T-helper 2 cell treated with Interferon-gamma antibody and Interleukin-4, amounts not matched to agents 5 μg/mL and 100 μg/mL, for 36 hours (primary cell): ENCODE measurements at regions not wholly inside any gene's neighbourhood (a gene's known extent, or its start where the extent isn't known, plus 50 kb on each side); places are given as distances from the start of the nearest gene placed in this dataset.

Experiments
- DNase-seq: peaks from one replicate; pipeline ENCODE4 v3.0.0; 2021; ENCODE audit warnings: low spot score
- H3K27ac Mint-ChIP-seq: one replicate; pipeline ENCODE4 v1.8.0; 2021; ENCODE audit warnings: mild to moderate bottlenecking, mixed read lengths
- H3K27me3 Mint-ChIP-seq: one replicate; pipeline ENCODE4 v1.8.0; 2021; ENCODE audit warnings: low read depth, mixed read lengths
- H3K36me3 Mint-ChIP-seq: one replicate; pipeline ENCODE4 v1.8.0; 2021; ENCODE audit warnings: low read depth, mixed read lengths
- H3K4me1 Mint-ChIP-seq: one replicate; pipeline ENCODE4 v1.8.0; 2021; ENCODE audit warnings: low read depth, mixed read lengths
- H3K4me3 Mint-ChIP-seq: one replicate; pipeline ENCODE4 v1.8.0; 2022; ENCODE audit warnings: mild to moderate bottlenecking, moderate library complexity, mixed read lengths
- H3K9me3 Mint-ChIP-seq: one replicate; pipeline ENCODE4 v1.8.0; 2021; ENCODE audit warnings: mixed read lengths

- H3K4me1 Mint-ChIP-seq = no peaks in the 10 kb centered on the region
- DNase-seq = no peak
- H3K27me3 Mint-ChIP-seq = peaks cover 9% of the 10 kb centered on the region
- H3K27ac Mint-ChIP-seq = no peak overlapping the region
- no peak overlapping the region for H3K4me3 Mint-ChIP-seq
- no peaks in the 10 kb centered on the region for H3K36me3 Mint-ChIP-seq
- H3K9me3 Mint-ChIP-seq = no peaks in the 10 kb centered on the region
Observed at GRCh38 chr12:105729181-105729771, 398.8 kb downstream of the C12orf75 start.

GRCh38 chr12:105729926-105730325, 399.4 kb downstream of the C12orf75 start:
- H3K4me3 Mint-ChIP-seq = no peak overlapping the region
- no peaks in the 10 kb centered on the region for H3K9me3 Mint-ChIP-seq
- DNase-seq = no peak
- peaks cover 9% of the 10 kb centered on the region for H3K27me3 Mint-ChIP-seq
- no peaks in the 10 kb centered on the region for H3K36me3 Mint-ChIP-seq
- H3K27ac Mint-ChIP-seq = no peak overlapping the region
- no peaks in the 10 kb centered on the region for H3K4me1 Mint-ChIP-seq

GRCh38 chr12:105733579-105733978, 403.1 kb downstream of the C12orf75 start:
- Mint-ChIP-seq H3K27me3 (peaks cover 9% of the 10 kb centered on the region), H3K27ac (no peak overlapping the region), H3K4me3 (no peak overlapping the region), H3K36me3 (no peaks in the 10 kb centered on the region), H3K4me1 (no peaks in the 10 kb centered on the region), H3K9me3 (no peaks in the 10 kb centered on the region)
- DNase-seq = no peak

- H3K27ac Mint-ChIP-seq = no peak overlapping the region
- H3K36me3 Mint-ChIP-seq = no peaks in the 10 kb centered on the region
- no peak for DNase-seq
- H3K4me1 Mint-ChIP-seq = no peaks in the 10 kb centered on the region
- H3K4me3 Mint-ChIP-seq = no peak overlapping the region
- H3K27me3 Mint-ChIP-seq = peaks cover 2% of the 10 kb centered on the region
- no peaks in the 10 kb centered on the region for H3K9me3 Mint-ChIP-seq
Observed at GRCh38 chr12:105736498-105736897, 402.3 kb downstream of the NUAK1 start.

GRCh38 chr12:105738051-105738450, 400.7 kb downstream of the NUAK1 start:
- Mint-ChIP-seq H3K27me3 (no peaks in the 10 kb centered on the region), H3K4me3 (no peak overlapping the region), H3K27ac (no peak overlapping the region), H3K36me3 (no peaks in the 10 kb centered on the region), H3K4me1 (no peaks in the 10 kb centered on the region), H3K9me3 (no peaks in the 10 kb centered on the region)
- DNase-seq = no peak

GRCh38 chr12:105740369-105740768, 398.4 kb downstream of the NUAK1 start:
- H3K36me3 Mint-ChIP-seq = no peaks in the 10 kb centered on the region
- no peaks in the 10 kb centered on the region for H3K4me1 Mint-ChIP-seq
- H3K27me3 Mint-ChIP-seq = no peaks in the 10 kb centered on the region
- no peak overlapping the region for H3K27ac Mint-ChIP-seq
- no peak for DNase-seq
- H3K9me3 Mint-ChIP-seq = no peaks in the 10 kb centered on the region
- H3K4me3 Mint-ChIP-seq = no peak overlapping the region

- Mint-ChIP-seq H3K27ac (no peak overlapping the region), H3K9me3 (no peaks in the 10 kb centered on the region), H3K36me3 (no peaks in the 10 kb centered on the region), H3K4me3 (no peak overlapping the region), H3K27me3 (no peaks in the 10 kb centered on the region), H3K4me1 (no peaks in the 10 kb centered on the region)
- DNase-seq = no peak
Observed at GRCh38 chr12:105740970-105741725, 397.6 kb downstream of the NUAK1 start.

GRCh38 chr12:105741786-105742566, 396.8 kb downstream of the NUAK1 start:
- no peaks in the 10 kb centered on the region for H3K27me3 Mint-ChIP-seq
- no peaks in the 10 kb centered on the region for H3K36me3 Mint-ChIP-seq
- H3K9me3 Mint-ChIP-seq = no peaks in the 10 kb centered on the region
- no peak for DNase-seq
- no peak overlapping the region for H3K27ac Mint-ChIP-seq
- no peaks in the 10 kb centered on the region for H3K4me1 Mint-ChIP-seq
- no peak overlapping the region for H3K4me3 Mint-ChIP-seq

GRCh38 chr12:105742567-105742874, 396.2 kb downstream of the NUAK1 start:
- Mint-ChIP-seq H3K27ac (no peak overlapping the region), H3K36me3 (no peaks in the 10 kb centered on the region), H3K4me3 (no peak overlapping the region), H3K27me3 (no peaks in the 10 kb centered on the region), H3K9me3 (no peaks in the 10 kb centered on the region), H3K4me1 (no peaks in the 10 kb centered on the region)
- no peak for DNase-seq

GRCh38 chr12:105744371-105745058, 394.2 kb downstream of the NUAK1 start:
- Mint-ChIP-seq H3K27me3 (no peaks in the 10 kb centered on the region), H3K4me3 (no peak overlapping the region), H3K36me3 (no peaks in the 10 kb centered on the region), H3K27ac (no peak overlapping the region), H3K4me1 (no peaks in the 10 kb centered on the region), H3K9me3 (no peaks in the 10 kb centered on the region)
- DNase-seq = no peak

- no peak for DNase-seq
- Mint-ChIP-seq H3K4me3 (no peak overlapping the region), H3K4me1 (no peaks in the 10 kb centered on the region), H3K9me3 (no peaks in the 10 kb centered on the region), H3K27ac (no peak overlapping the region), H3K27me3 (no peaks in the 10 kb centered on the region), H3K36me3 (no peaks in the 10 kb centered on the region)
Observed at GRCh38 chr12:105745811-105746210, 392.9 kb downstream of the NUAK1 start.

- no peak overlapping the region for H3K4me3 Mint-ChIP-seq
- no peaks in the 10 kb centered on the region for H3K9me3 Mint-ChIP-seq
- H3K36me3 Mint-ChIP-seq = no peaks in the 10 kb centered on the region
- no peaks in the 10 kb centered on the region for H3K27me3 Mint-ChIP-seq
- no peak for DNase-seq
- H3K27ac Mint-ChIP-seq = no peak overlapping the region
- H3K4me1 Mint-ChIP-seq = no peaks in the 10 kb centered on the region
Observed at GRCh38 chr12:105748806-105749600, 389.8 kb downstream of the NUAK1 start.

- DNase-seq = no peak
- no peak overlapping the region for H3K4me3 Mint-ChIP-seq
Observed at GRCh38 chr12:105750096-105750495, 388.7 kb downstream of the NUAK1 start.

More at GRCh38 chr12:105750096-105750495, 388.7 kb downstream of the NUAK1 start:
- Mint-ChIP-seq H3K9me3 (no peaks in the 10 kb centered on the region), H3K4me1 (no peaks in the 10 kb centered on the region), H3K36me3 (no peaks in the 10 kb centered on the region), H3K27ac (no peak overlapping the region), H3K27me3 (no peaks in the 10 kb centered on the region)
